ENCODE measurements at regions not wholly inside any gene's neighbourhood (a gene's known extent, or its start where the extent isn't known, plus 50 kb on each side); places are given as distances from the start of the nearest gene placed in this dataset.

DNA sequence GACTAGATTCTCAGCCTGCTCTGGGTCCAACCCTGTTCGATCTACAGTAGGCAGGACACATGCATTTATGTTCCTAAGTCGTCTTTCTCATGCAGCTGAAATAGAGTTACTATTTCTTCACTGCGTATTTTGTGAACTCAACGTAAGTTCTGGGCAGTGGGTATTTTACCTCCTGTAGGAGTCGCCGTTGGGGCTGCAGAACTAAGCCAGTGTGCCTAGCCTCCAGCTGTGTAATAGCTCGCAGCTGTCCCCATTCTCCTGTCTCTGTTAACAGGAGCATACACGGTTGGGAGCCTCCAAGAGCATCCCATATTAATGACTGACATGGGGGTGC is 58.4 kb upstream of the HRH1 start:
- no peak overlapping the region for H3K4me3 ChIP-seq
- H3K27ac ChIP-seq = no peak overlapping the region
- H3K9me3 ChIP-seq = no peaks in the 10 kb centered on the region
- intact Hi-C loops (cut with DNase I) = no loop called here
- peaks cover 9 to 15% of the 10 kb centered on the region in 2 donors for H3K4me1 ChIP-seq
- TF ChIP-seq, protein P1, sequence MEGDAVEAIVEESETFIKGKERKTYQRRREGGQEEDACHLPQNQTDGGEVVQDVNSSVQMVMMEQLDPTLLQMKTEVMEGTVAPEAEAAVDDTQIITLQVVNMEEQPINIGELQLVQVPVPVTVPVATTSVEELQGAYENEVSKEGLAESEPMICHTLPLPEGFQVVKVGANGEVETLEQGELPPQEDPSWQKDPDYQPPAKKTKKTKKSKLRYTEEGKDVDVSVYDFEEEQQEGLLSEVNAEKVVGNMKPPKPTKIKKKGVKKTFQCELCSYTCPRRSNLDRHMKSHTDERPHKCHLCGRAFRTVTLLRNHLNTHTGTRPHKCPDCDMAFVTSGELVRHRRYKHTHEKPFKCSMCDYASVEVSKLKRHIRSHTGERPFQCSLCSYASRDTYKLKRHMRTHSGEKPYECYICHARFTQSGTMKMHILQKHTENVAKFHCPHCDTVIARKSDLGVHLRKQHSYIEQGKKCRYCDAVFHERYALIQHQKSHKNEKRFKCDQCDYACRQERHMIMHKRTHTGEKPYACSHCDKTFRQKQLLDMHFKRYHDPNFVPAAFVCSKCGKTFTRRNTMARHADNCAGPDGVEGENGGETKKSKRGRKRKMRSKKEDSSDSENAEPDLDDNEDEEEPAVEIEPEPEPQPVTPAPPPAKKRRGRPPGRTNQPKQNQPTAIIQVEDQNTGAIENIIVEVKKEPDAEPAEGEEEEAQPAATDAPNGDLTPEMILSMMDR (IDR thresholded peaks at IDR 0.05) = no peak
- peaks cover 0 to 20% of the 10 kb centered on the region in 2 donors for H3K27me3 ChIP-seq
- no peaks in the 10 kb centered on the region for H3K36me3 ChIP-seq
- ATAC-seq (peak; percentile 11), DNase-seq (no peak)

- H3K9me3 ChIP-seq = peaks cover 0 to under 1% of the 10 kb centered on the region in 2 donors
- H3K27ac ChIP-seq = peak overlapping the region in 1 of 2 donors; percentile 60
- no peak overlapping the region for H3K4me3 ChIP-seq
- DNase-seq (peak; percentile 7 to 91 (median 56)), ATAC-seq (peak; percentile 96)
- peaks cover 9 to 15% of the 10 kb centered on the region in 2 donors for H3K4me1 ChIP-seq
- peaks cover 0 to 20% of the 10 kb centered on the region in 2 donors for H3K27me3 ChIP-seq
- TF ChIP-seq, protein P1 (IDR thresholded peaks at IDR 0.05) = no peak
- H3K36me3 ChIP-seq = no peaks in the 10 kb centered on the region
- intact Hi-C loops (cut with DNase I) = no loop called here
Measured at GRCh38 chr3:11096266-11097139, 57.8 kb upstream of the HRH1 start.

DNA sequence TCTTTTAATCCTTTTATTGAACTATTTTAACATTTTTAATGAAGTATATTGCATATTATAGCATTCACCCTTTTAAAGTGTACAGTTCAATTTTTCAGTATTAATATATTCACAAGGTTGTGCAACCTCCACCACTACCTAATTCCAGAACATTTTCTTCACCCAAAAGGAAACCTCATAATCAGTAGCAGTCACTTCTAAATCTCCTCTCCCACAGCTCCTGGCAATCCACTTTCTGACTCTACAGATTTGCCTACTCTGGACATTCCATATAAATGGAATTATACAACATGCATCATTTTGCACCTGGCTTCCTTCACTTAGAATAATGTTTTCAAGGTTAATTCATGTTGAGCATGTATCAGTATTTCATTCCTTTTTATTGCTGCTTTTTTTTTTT is 55.0 kb upstream of the HRH1 start:
- Histone ChIP-seq H3K27me3 (peaks cover 0 to 20% of the 10 kb centered on the region in 2 donors), H3K4me1 (peaks cover 9 to 15% of the 10 kb centered on the region in 2 donors), H3K9me3 (peaks cover 0 to 20% of the 10 kb centered on the region in 2 donors), H3K4me3 (no peak overlapping the region), H3K36me3 (no peaks in the 10 kb centered on the region), H3K27ac (no peak overlapping the region)
- TF ChIP-seq, protein P1 (IDR thresholded peaks at IDR 0.05) = no peak
- intact Hi-C loops (cut with DNase I) = no loop called here
- ATAC-seq = no peak
- no peak for DNase-seq

All from left lung (tissue), 4 donors.